Caco-2 (cell line): ENCODE measurements at regions not wholly inside any gene's neighbourhood (a gene's known extent, or its start where the extent isn't known, plus 50 kb on each side); places are given as distances from the start of the nearest gene placed in this dataset.

ENCODE experiments used
- BruUV-seq: library from RNA; stranded (reverse); fragments of 400-500 nt; replicated peaks from 2 replicates; lab custom pipeline; 2021; lab: Mats Ljungman, UMichigan
- CTCF ChIA-PET: fragments of 300-600 bp; sonication (Branson Sonifier 250); formaldehyde crosslinking; loops from one replicate; lab custom pipeline; 2022; ENCODE audit warnings: antibody characterized with exemption; lab: Charles Lee
- POLR2A ChIA-PET: fragments of 300-600 bp; sonication (Branson Sonifier 250); formaldehyde crosslinking; loops from one replicate; lab custom pipeline; 2022; ENCODE audit warnings: antibody characterized with exemption; lab: Charles Lee
- DNase-seq, 2 experiments: peaks; one replicate each; pipeline versions ENCODE4 v3.0.0 to v3.0.0-alpha.2; 2020 to 2022
- H3K27me3 ChIP-seq: replicated peaks from 2 replicates; pipeline ENCODE4 v1.6.0; 2011; ENCODE audit warnings: low read length; ENCODE audit not compliant: control insufficient read depth, insufficient read depth
- H3K36me3 ChIP-seq: 2 replicates; pipeline ENCODE4 v1.5.1; 2011; ENCODE audit warnings: low read length; ENCODE audit not compliant: control insufficient read depth, insufficient read depth
- H3K4me1 ChIP-seq: fragments of 250-450 bp; sonication (Bioruptor Pico); 2 replicates; pipeline ENCODE4 v1.5.1; 2020; ENCODE audit warnings: mild to moderate bottlenecking
- H3K4me3 ChIP-seq: 2 replicates; pipeline ENCODE4 v1.5.1; 2011; ENCODE audit warnings: low read depth, mild to moderate bottlenecking, control low read depth, low read length
- H3K9me3 ChIP-seq: fragments of 250-450 bp; sonication (Bioruptor Pico); 2 replicates; pipeline ENCODE4 v1.5.1; 2020; ENCODE audit warnings: mild to moderate bottlenecking, moderate library complexity
- H3K27ac Mint-ChIP-seq: one replicate; pipeline ENCODE4 v1.8.0; 2022; ENCODE audit warnings: mixed read lengths; ENCODE audit not compliant: unreplicated experiment
- H3K27me3 Mint-ChIP-seq: one replicate; pipeline ENCODE4 v1.8.0; 2022; ENCODE audit warnings: mixed read lengths; ENCODE audit not compliant: insufficient read depth, unreplicated experiment
- H3K36me3 Mint-ChIP-seq: one replicate; pipeline ENCODE4 v1.8.0; 2022; ENCODE audit warnings: mild to moderate bottlenecking, mixed read lengths; ENCODE audit not compliant: insufficient read depth, unreplicated experiment
- H3K4me1 Mint-ChIP-seq: one replicate; pipeline ENCODE4 v1.8.0; 2022; ENCODE audit warnings: low read depth, mixed read lengths; ENCODE audit not compliant: unreplicated experiment
- H3K4me3 Mint-ChIP-seq: one replicate; pipeline ENCODE4 v1.8.0; 2022; ENCODE audit warnings: mild to moderate bottlenecking, moderate library complexity, mixed read lengths; ENCODE audit not compliant: unreplicated experiment
- H3K9me3 Mint-ChIP-seq: one replicate; pipeline ENCODE4 v1.8.0; 2022; ENCODE audit warnings: mixed read lengths; ENCODE audit not compliant: unreplicated experiment
- CTCF ChIP-seq, 2 experiments: fragments of 200-600 bp in 1 of 2; IDR thresholded peaks; 1 replicate in 1 of 2; 2 replicates in 1 of 2; pipeline versions ENCODE4 v1.5.1 to v1.8.0; 2011 to 2022; ENCODE audit warnings: antibody characterized with exemption in 1 of 2, control low read depth in 1 of 2, inconsistent platforms in 1 of 2, low read depth in 1 of 2, low read length in 1 of 2, mild to moderate bottlenecking in 1 of 2, moderate library complexity in 1 of 2; ENCODE audit not compliant: insufficient read depth in 1 of 2, severe bottlenecking in 1 of 2, unreplicated experiment in 1 of 2
- intact Hi-C: fragments of 100-400 bp; cut with micrococcal nuclease; formaldehyde crosslinking; loops from one replicate; pipeline ENCODE4 v1.10.0; 2022; ENCODE audit not compliant: unreplicated experiment

DNA sequence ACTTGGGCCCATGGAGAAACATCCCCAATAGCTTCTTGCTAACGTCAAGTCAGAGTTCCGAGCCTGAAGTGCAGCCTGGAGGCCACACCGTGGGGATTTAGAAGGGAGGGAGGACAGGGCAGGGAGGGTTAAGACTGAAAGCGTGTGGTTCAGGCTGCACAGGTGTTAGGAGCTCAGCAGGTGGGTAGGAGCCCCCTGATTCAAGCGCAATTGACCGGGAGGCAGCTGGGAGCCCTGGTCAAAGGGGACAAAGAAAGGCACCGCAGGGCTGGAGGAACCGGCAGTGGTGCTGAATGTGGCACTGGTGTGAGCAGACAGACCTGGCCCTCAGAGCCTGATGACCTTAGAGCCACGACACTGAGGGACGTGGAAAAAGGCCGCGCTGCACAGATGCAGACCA is 149.6 kb downstream of the TMEM18 start:
- H3K9me3 ChIP-seq: peaks cover 13% of the 10 kb centered on the region
- H3K4me1 ChIP-seq: no peaks in the 10 kb centered on the region
- Mint-ChIP-seq H3K9me3 (peaks cover 24% of the 10 kb centered on the region), H3K27me3 (no peaks in the 10 kb centered on the region), H3K36me3 (no peaks in the 10 kb centered on the region), H3K4me3 (no peak overlapping the region), H3K27ac (no peak overlapping the region), H3K4me1 (no peaks in the 10 kb centered on the region)
- TF ChIP-seq CTCF (IDR thresholded peaks at IDR 0.05; ENCODE audit: insufficient read depth in 1 of 2, low read depth in 1 of 2, low read length in 1 of 2, severe bottlenecking in 1 of 2, unreplicated experiment in 1 of 2): no peak
- no peaks in the 10 kb centered on the region for H3K27me3 ChIP-seq
- H3K36me3 ChIP-seq: no peaks in the 10 kb centered on the region
- no TSS peak for BruUV-seq
- CTCF ChIA-PET: no interaction called here
- DNase-seq: no peak
- intact Hi-C loops: loop anchor here (10.0 kb wide), 1 partner anchor 1017 kb away; no protein-coding TSS in a partner anchor
- H3K4me3 ChIP-seq: no peak overlapping the region
- POLR2A ChIA-PET: no interaction called here

GRCh38 chr2:526918-527317 is 150.3 kb downstream of the TMEM18 start:
- Histone ChIP-seq H3K9me3 (peaks cover 13% of the 10 kb centered on the region), H3K36me3 (no peaks in the 10 kb centered on the region), H3K4me1 (no peaks in the 10 kb centered on the region), H3K27me3 (no peaks in the 10 kb centered on the region), H3K4me3 (no peak overlapping the region)
- BruUV-seq: no TSS peak
- Mint-ChIP-seq H3K9me3 (peaks cover 26% of the 10 kb centered on the region), H3K4me3 (no peak overlapping the region), H3K27me3 (no peaks in the 10 kb centered on the region), H3K27ac (no peak overlapping the region), H3K36me3 (no peaks in the 10 kb centered on the region), H3K4me1 (no peaks in the 10 kb centered on the region)
- no peak for DNase-seq
- POLR2A ChIA-PET: no interaction called here
- CTCF ChIA-PET: no interaction called here
- intact Hi-C loops: loop anchor here (10.0 kb wide), 1 partner anchor 1018 kb away; no protein-coding TSS in a partner anchor
- TF ChIP-seq CTCF (IDR thresholded peaks at IDR 0.05; ENCODE audit: insufficient read depth in 1 of 2, low read depth in 1 of 2, low read length in 1 of 2, severe bottlenecking in 1 of 2, unreplicated experiment in 1 of 2): no peak

DNA sequence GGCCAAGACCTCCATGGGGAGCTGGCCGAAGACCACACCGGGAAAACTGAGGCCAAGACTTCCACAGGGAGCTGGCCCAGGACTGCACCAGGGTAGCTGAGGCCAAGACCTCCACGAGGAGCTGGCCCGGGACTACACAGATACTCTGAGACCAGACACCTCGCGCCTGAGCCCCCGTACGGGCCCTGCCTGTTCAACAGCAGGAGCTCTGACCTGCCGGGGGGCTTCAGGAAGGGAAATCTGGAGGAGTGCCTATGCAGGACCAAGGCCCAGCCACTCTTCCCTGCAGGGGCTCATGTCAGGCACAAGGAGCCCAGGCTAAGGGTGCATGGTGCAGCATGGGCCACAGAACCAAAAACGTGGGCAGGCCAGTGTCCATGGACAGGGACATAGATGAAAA is 151.6 kb downstream of the TMEM18 start:
- Histone ChIP-seq H3K4me3 (no peak overlapping the region), H3K27me3 (no peaks in the 10 kb centered on the region), H3K4me1 (no peaks in the 10 kb centered on the region), H3K9me3 (peaks cover 10% of the 10 kb centered on the region), H3K36me3 (no peaks in the 10 kb centered on the region)
- intact Hi-C loops: loop anchor here (10.0 kb wide), 1 partner anchor 1019 kb away; no protein-coding TSS in a partner anchor
- H3K4me1 Mint-ChIP-seq: no peaks in the 10 kb centered on the region
- H3K4me3 Mint-ChIP-seq: no peak overlapping the region
- no peaks in the 10 kb centered on the region for H3K27me3 Mint-ChIP-seq
- no peak overlapping the region for H3K27ac Mint-ChIP-seq
- ChIA-PET POLR2A (no interaction called here), CTCF (no interaction called here)
- DNase-seq: no peak
- TF ChIP-seq CTCF (IDR thresholded peaks at IDR 0.05; ENCODE audit: insufficient read depth in 1 of 2, low read depth in 1 of 2, low read length in 1 of 2, severe bottlenecking in 1 of 2, unreplicated experiment in 1 of 2): no peak
- BruUV-seq: no TSS peak
- no peaks in the 10 kb centered on the region for H3K36me3 Mint-ChIP-seq
- peaks cover 26% of the 10 kb centered on the region for H3K9me3 Mint-ChIP-seq
